ENCODE measurements at regions not wholly inside any gene's neighbourhood (a gene's known extent, or its start where the extent isn't known, plus 50 kb on each side); places are given as distances from the start of the nearest gene placed in this dataset.

DNA sequence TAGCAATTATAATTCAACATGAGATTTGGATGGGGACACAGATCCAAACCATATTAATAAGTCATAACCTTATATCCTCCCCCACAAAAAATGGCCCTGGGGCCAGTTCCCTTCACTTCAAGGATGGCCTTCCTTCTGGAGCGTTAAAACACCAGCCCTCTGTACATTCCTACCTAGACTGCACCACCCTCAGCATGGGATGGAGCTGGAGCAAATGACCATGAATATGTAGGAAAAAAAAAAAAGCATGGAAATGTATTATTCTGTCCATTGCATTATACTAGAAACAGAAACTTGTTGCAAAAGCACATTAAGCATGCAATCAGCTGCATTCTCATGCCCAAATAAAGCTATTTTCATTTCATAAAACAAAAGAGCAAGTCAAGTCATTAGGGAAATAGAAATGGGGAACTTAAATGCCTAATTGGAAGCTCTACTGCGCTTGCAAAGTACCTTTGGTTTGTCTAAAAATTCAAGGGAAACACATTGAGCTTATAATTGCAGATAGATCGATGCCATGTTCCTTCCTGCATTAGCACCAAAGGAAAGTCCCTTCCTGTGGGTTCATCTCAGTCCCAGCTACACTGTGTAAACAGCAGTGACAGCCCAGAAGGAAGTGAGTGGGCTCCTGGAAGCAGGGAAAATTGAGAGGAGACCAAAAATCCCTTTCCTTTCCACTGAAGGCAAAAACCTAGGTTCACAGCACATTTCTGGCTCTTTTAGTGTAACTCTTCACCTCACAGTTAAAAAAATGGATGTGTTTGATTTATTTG is 252.0 kb upstream of the KLHL29 start:
- Histone ChIP-seq H3K9me2 (replicated peaks; ENCODE audit: control insufficient read depth, low read length) (no peaks in the 10 kb centered on the region), H3K27me3 (ENCODE audit: control insufficient read depth, low read length) (no peaks in the 10 kb centered on the region), H3K4me3 (ENCODE audit: low read length) (no peak overlapping the region), H3K36me3 (ENCODE audit: control insufficient read depth, low read length) (no peaks in the 10 kb centered on the region), H3K9me3 (ENCODE audit: control insufficient read depth, insufficient read depth, low read length) (no peaks in the 10 kb centered on the region), H3K27ac (ENCODE audit: low read depth, low read length) (no peak overlapping the region), H3K4me1 (ENCODE audit: control insufficient read depth, low read length) (no peaks in the 10 kb centered on the region), H3K4me2 (ENCODE audit: low read length) (no peak overlapping the region), H4K20me1 (ENCODE audit: control insufficient read depth, insufficient read depth, low read depth, low read length) (no peaks in the 10 kb centered on the region), H3K79me2 (ENCODE audit: control insufficient read depth, low read length) (no peaks in the 10 kb centered on the region), H3F3A (ENCODE audit: control insufficient read depth, insufficient read depth) (no peaks in the 10 kb centered on the region)
- TF ChIP-seq, protein P1, sequence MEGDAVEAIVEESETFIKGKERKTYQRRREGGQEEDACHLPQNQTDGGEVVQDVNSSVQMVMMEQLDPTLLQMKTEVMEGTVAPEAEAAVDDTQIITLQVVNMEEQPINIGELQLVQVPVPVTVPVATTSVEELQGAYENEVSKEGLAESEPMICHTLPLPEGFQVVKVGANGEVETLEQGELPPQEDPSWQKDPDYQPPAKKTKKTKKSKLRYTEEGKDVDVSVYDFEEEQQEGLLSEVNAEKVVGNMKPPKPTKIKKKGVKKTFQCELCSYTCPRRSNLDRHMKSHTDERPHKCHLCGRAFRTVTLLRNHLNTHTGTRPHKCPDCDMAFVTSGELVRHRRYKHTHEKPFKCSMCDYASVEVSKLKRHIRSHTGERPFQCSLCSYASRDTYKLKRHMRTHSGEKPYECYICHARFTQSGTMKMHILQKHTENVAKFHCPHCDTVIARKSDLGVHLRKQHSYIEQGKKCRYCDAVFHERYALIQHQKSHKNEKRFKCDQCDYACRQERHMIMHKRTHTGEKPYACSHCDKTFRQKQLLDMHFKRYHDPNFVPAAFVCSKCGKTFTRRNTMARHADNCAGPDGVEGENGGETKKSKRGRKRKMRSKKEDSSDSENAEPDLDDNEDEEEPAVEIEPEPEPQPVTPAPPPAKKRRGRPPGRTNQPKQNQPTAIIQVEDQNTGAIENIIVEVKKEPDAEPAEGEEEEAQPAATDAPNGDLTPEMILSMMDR (IDR thresholded peaks at IDR 0.05; ENCODE audit: low read depth, low read length, poor library complexity, severe bottlenecking), result no peak
- TF ChIP-seq EZH2phosphoT487 (IDR thresholded peaks at IDR 0.05; ENCODE audit: borderline replicate concordance, low read length), result no peak

DNA sequence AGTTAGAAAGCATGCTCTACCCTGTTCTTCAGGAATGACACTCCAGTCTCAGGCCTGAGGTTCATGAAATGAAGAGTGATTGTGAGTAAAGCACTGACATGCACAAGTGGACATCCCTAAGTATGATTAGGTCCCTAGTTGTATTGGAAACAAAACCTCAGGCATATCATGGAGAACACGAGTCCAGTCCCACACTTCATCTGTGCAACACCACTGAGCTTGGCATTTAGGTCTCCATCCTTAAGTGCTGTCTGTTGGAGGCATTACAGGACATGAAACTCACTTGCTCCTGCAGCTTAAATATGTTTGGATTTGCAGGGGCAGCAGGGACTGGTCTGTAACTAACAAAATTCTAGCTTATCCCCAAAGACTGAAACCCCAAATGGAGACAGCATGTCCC is 250.3 kb upstream of the KLHL29 start:
- Histone ChIP-seq H3K36me3 (ENCODE audit: control insufficient read depth, low read length) (no peaks in the 10 kb centered on the region), H3K4me1 (ENCODE audit: control insufficient read depth, low read length) (no peaks in the 10 kb centered on the region), H3K27me3 (ENCODE audit: control insufficient read depth, low read length) (no peaks in the 10 kb centered on the region), H3K79me2 (ENCODE audit: control insufficient read depth, low read length) (no peaks in the 10 kb centered on the region), H3K4me2 (ENCODE audit: low read length) (no peak overlapping the region), H3K4me3 (ENCODE audit: low read length) (no peak overlapping the region), H3K9me3 (ENCODE audit: control insufficient read depth, insufficient read depth, low read length) (no peaks in the 10 kb centered on the region), H3K27ac (ENCODE audit: low read depth, low read length) (no peak overlapping the region), H4K20me1 (ENCODE audit: control insufficient read depth, insufficient read depth, low read depth, low read length) (no peaks in the 10 kb centered on the region), H3K9me2 (replicated peaks; ENCODE audit: control insufficient read depth, low read length) (no peaks in the 10 kb centered on the region), H3F3A (ENCODE audit: control insufficient read depth, insufficient read depth) (no peaks in the 10 kb centered on the region)
- TF ChIP-seq, protein P1 (IDR thresholded peaks at IDR 0.05; ENCODE audit: low read depth, low read length, poor library complexity, severe bottlenecking), result no peak
- TF ChIP-seq EZH2phosphoT487 (IDR thresholded peaks at IDR 0.05; ENCODE audit: borderline replicate concordance, low read length), result no peak

DNA sequence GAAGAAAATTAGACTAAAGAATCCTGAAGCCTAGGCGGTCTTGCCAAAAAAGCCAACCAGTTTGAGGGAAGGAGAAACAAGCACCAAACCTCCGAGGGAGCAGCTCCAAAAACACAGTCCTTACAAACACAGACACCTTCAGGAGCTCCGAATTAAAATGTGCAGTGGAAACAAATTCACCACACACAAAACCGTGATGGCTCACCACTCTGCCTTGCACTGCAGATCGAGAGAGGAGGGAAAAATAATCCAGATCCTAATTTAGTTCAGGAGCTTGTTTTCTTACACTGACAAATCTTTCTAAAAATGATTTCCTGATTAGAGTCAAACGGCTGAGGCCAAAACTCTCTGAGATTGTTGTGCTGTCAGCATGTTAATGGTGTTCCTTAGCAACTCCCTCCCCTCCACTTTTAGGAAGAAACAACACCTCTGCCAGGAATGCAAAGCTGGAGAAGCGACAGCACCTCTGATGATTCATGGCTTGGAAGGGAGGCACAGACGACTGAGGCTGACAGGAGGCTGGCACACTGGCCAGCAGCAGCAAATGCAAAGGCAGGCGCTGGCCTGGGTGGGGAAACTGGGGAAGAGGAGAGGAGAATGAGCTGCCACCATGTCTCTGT is 249.4 kb upstream of the KLHL29 start:
- Histone ChIP-seq H3K4me3 (ENCODE audit: low read length) (no peak overlapping the region), H4K20me1 (ENCODE audit: control insufficient read depth, insufficient read depth, low read depth, low read length) (no peaks in the 10 kb centered on the region), H3K27me3 (ENCODE audit: control insufficient read depth, low read length) (no peaks in the 10 kb centered on the region), H3K79me2 (ENCODE audit: control insufficient read depth, low read length) (no peaks in the 10 kb centered on the region), H3K9me2 (replicated peaks; ENCODE audit: control insufficient read depth, low read length) (no peaks in the 10 kb centered on the region), H3K36me3 (ENCODE audit: control insufficient read depth, low read length) (no peaks in the 10 kb centered on the region), H3K4me1 (ENCODE audit: control insufficient read depth, low read length) (no peaks in the 10 kb centered on the region), H3F3A (ENCODE audit: control insufficient read depth, insufficient read depth) (no peaks in the 10 kb centered on the region), H3K27ac (ENCODE audit: low read depth, low read length) (no peak overlapping the region), H3K9me3 (ENCODE audit: control insufficient read depth, insufficient read depth, low read length) (no peaks in the 10 kb centered on the region), H3K4me2 (ENCODE audit: low read length) (no peak overlapping the region)
- TF ChIP-seq, protein P1 (IDR thresholded peaks at IDR 0.05; ENCODE audit: low read depth, low read length, poor library complexity, severe bottlenecking), result no peak
- TF ChIP-seq EZH2phosphoT487 (IDR thresholded peaks at IDR 0.05; ENCODE audit: borderline replicate concordance, low read length), result no peak
